ENCODE measurements at regions not wholly inside any gene's neighbourhood (a gene's known extent, or its start where the extent isn't known, plus 50 kb on each side); places are given as distances from the start of the nearest gene placed in this dataset.

GRCh38 chr9:90180381-90180780 is 462.2 kb downstream of the DIRAS2 start:
- Histone ChIP-seq H3K79me2 (replicated peaks; ENCODE audit: insufficient read depth) (no peaks in the 10 kb centered on the region), H3K27ac (ENCODE audit: low read depth) (no peak overlapping the region), H3K4me1 (ENCODE audit: insufficient read depth) (no peaks in the 10 kb centered on the region), H3F3A (replicated peaks; ENCODE audit: low read depth) (no peaks in the 10 kb centered on the region), H4K20me1 (replicated peaks; ENCODE audit: insufficient read depth) (no peaks in the 10 kb centered on the region), H3K4me3 (no peak overlapping the region), H3K36me3 (ENCODE audit: insufficient read depth) (no peaks in the 10 kb centered on the region), H2AFZ (no peak overlapping the region), H3K9me2 (ENCODE audit: insufficient read depth) (peaks cover 8% of the 10 kb centered on the region; the same call in 1 of the 2 replicates), H3K4me2 (no peak overlapping the region), H3K27me3 (ENCODE audit: insufficient read depth) (no peaks in the 10 kb centered on the region)
- no peaks in the 10 kb centered on the region for H3K36me3 Mint-ChIP-seq (ENCODE audit: low read depth)
- peaks cover 5% of the 10 kb centered on the region for H3K27me3 Mint-ChIP-seq (ENCODE audit: insufficient read depth, low read depth, poor library complexity)
- no peak overlapping the region for H3K4me3 Mint-ChIP-seq
- no peak for DNase-seq (ENCODE audit: low spot score)
- no peak for ATAC-seq
- no peaks in the 10 kb centered on the region for H3K9me3 Mint-ChIP-seq
- TF ChIP-seq JUNB (IDR thresholded peaks at IDR 0.05; ENCODE audit: unreplicated experiment) (no peak), STAT1 (IDR thresholded peaks at IDR 0.05; ENCODE audit: unreplicated experiment) (no peak), ZNF462 (CRISPR knock-in tag; IDR thresholded peaks at IDR 0.05) (no peak)
- H3K4me1 Mint-ChIP-seq: no peaks in the 10 kb centered on the region
- H3K27ac Mint-ChIP-seq: no peak overlapping the region; the same call in 1 of the 2 replicates

GRCh38 chr9:90188656-90189055 is 454.0 kb downstream of the DIRAS2 start:
- H3K36me3 ChIP-seq (ENCODE audit: insufficient read depth): no peaks in the 10 kb centered on the region
- no peak for ATAC-seq
- H3K27me3 ChIP-seq (ENCODE audit: insufficient read depth): no peaks in the 10 kb centered on the region
- H3K4me1 ChIP-seq (ENCODE audit: insufficient read depth): no peaks in the 10 kb centered on the region
- Mint-ChIP-seq H3K4me3 (no peak overlapping the region), H3K36me3 (ENCODE audit: low read depth) (peaks cover 14% of the 10 kb centered on the region; the same call in 2 of the 3 replicates), H3K4me1 (no peaks in the 10 kb centered on the region), H3K9me3 (peaks cover 36% of the 10 kb centered on the region), H3K27me3 (ENCODE audit: insufficient read depth, low read depth, poor library complexity) (no peaks in the 10 kb centered on the region), H3K27ac (no peak overlapping the region)
- H3F3A ChIP-seq (replicated peaks; ENCODE audit: low read depth): no peaks in the 10 kb centered on the region
- H3K27ac ChIP-seq (ENCODE audit: low read depth): no peak overlapping the region
- H2AFZ ChIP-seq: no peak overlapping the region
- H3K79me2 ChIP-seq (replicated peaks; ENCODE audit: insufficient read depth): no peaks in the 10 kb centered on the region
- H3K9me2 ChIP-seq (ENCODE audit: insufficient read depth): peaks cover 5% of the 10 kb centered on the region; the same call in 1 of the 2 replicates
- H3K4me3 ChIP-seq: no peak overlapping the region
- no peak for DNase-seq (ENCODE audit: low spot score)
- no peaks in the 10 kb centered on the region for H4K20me1 ChIP-seq (replicated peaks; ENCODE audit: insufficient read depth)
- no peak overlapping the region for H3K4me2 ChIP-seq
- no peak for TF ChIP-seq POLR2AphosphoS5 (IDR thresholded peaks at IDR 0.05; ENCODE audit: low read depth)
- TF ChIP-seq ETS1 (IDR thresholded peaks at IDR 0.05): no peak
- TF ChIP-seq JUNB (IDR thresholded peaks at IDR 0.05; ENCODE audit: unreplicated experiment): no peak
- no peak for TF ChIP-seq ZNF114 (CRISPR knock-in tag; IDR thresholded peaks at IDR 0.05)
- TF ChIP-seq ZNF462 (CRISPR knock-in tag; IDR thresholded peaks at IDR 0.05): no peak

All from GM23338 (cell line).